HFFc6 (cell line): ENCODE measurements at regions not wholly inside any gene's neighbourhood (a gene's known extent, or its start where the extent isn't known, plus 50 kb on each side); places are given as distances from the start of the nearest gene placed in this dataset.

Source experiments
- DNase-seq: peaks from one replicate; pipeline ENCODE4 v3.0.0-alpha.2; 2018
- H3K27ac Mint-ChIP-seq: 2 replicates; pipeline ENCODE4 v1.8.0; 2020; ENCODE audit warnings: mild to moderate bottlenecking, mixed read lengths
- H3K27me3 Mint-ChIP-seq: 2 replicates; pipeline ENCODE4 v1.8.0; 2021; ENCODE audit warnings: mild to moderate bottlenecking, moderate library complexity, mixed read lengths; ENCODE audit not compliant: insufficient read depth
- H3K36me3 Mint-ChIP-seq: 2 replicates; pipeline ENCODE4 v1.8.0; 2021; ENCODE audit warnings: low read depth, mixed read lengths
- H3K4me1 Mint-ChIP-seq: 2 replicates; pipeline ENCODE4 v1.8.0; 2020; ENCODE audit warnings: low read depth, mixed read lengths
- H3K4me3 Mint-ChIP-seq: 2 replicates; pipeline ENCODE4 v1.8.0; 2020; ENCODE audit warnings: mild to moderate bottlenecking, moderate library complexity, mixed read lengths
- H3K9me3 Mint-ChIP-seq: 2 replicates; pipeline ENCODE4 v1.8.0; 2020; ENCODE audit warnings: mild to moderate bottlenecking, mixed read lengths
- TF ChIP-seq, protein P1 (sequence below): fragments of 200-600 bp; sonication (generic); IDR thresholded peaks from 2 replicates; pipeline ENCODE4 v1.5.0; 2021; ENCODE audit warnings: antibody characterized with exemption, mild to moderate bottlenecking

DNA sequence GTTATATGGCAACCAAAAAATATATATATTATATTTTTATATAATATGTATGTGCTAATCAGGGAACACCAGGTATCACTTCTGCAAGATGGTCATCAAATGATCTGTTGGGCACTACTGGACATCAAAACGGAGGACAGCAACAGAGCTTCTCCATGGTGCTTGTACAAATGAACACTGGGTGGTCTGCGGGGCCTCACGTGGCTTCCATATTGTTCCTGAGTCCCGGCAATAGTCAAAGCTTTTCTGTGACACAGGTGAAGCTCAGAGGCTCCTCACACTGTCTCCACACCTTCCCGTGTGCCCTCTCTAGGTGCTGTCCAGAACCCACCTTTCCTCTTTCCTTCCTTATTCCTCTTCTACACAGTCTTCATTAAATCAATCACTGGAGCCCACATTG is 149.9 kb upstream of the PIRT start:
- no peak overlapping the region for H3K4me3 Mint-ChIP-seq
- TF ChIP-seq, protein P1, sequence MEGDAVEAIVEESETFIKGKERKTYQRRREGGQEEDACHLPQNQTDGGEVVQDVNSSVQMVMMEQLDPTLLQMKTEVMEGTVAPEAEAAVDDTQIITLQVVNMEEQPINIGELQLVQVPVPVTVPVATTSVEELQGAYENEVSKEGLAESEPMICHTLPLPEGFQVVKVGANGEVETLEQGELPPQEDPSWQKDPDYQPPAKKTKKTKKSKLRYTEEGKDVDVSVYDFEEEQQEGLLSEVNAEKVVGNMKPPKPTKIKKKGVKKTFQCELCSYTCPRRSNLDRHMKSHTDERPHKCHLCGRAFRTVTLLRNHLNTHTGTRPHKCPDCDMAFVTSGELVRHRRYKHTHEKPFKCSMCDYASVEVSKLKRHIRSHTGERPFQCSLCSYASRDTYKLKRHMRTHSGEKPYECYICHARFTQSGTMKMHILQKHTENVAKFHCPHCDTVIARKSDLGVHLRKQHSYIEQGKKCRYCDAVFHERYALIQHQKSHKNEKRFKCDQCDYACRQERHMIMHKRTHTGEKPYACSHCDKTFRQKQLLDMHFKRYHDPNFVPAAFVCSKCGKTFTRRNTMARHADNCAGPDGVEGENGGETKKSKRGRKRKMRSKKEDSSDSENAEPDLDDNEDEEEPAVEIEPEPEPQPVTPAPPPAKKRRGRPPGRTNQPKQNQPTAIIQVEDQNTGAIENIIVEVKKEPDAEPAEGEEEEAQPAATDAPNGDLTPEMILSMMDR, result no peak
- no peak for DNase-seq
- H3K27ac Mint-ChIP-seq, result no peak overlapping the region
- peaks cover 2% of the 10 kb centered on the region; the same call in 1 of the 2 replicates for H3K36me3 Mint-ChIP-seq
- H3K9me3 Mint-ChIP-seq, result peaks cover 36% of the 10 kb centered on the region
- no peaks in the 10 kb centered on the region for H3K4me1 Mint-ChIP-seq
- no peaks in the 10 kb centered on the region for H3K27me3 Mint-ChIP-seq

- no peak overlapping the region for H3K4me3 Mint-ChIP-seq
- no peak overlapping the region for H3K27ac Mint-ChIP-seq
- H3K27me3 Mint-ChIP-seq, result no peaks in the 10 kb centered on the region
- no peaks in the 10 kb centered on the region; the same call in 1 of the 2 replicates for H3K36me3 Mint-ChIP-seq
- no peaks in the 10 kb centered on the region for H3K4me1 Mint-ChIP-seq
- no peak for DNase-seq
- H3K9me3 Mint-ChIP-seq, result peaks cover 57% of the 10 kb centered on the region
- TF ChIP-seq, protein P1, result no peak
These were observed 146.3 kb upstream of the PIRT start for GRCh38 chr17:10984220-10984619.

DNA sequence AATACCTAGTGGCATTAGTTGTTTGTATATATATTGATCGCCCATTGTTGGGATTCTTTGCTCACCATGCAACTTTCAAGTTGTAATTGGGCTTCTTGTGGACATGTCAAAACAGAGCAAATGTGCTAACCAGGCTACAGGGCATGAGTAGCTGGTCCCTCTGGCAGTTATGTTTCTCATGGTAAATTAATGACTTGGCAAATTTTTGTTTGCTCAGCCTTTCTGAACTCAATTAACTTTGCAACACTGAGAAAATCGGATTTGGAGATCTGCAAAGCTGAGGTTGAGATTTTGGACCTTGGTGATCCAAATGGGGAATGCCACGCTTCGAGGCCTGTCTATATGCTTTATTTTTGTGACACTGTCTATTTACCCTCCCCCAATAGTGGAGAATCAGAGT is 138.5 kb upstream of the PIRT start:
- no peaks in the 10 kb centered on the region for H3K36me3 Mint-ChIP-seq
- no peak overlapping the region for H3K4me3 Mint-ChIP-seq
- no peak for DNase-seq
- no peak overlapping the region for H3K27ac Mint-ChIP-seq
- H3K27me3 Mint-ChIP-seq, result no peaks in the 10 kb centered on the region
- H3K4me1 Mint-ChIP-seq, result no peaks in the 10 kb centered on the region
- H3K9me3 Mint-ChIP-seq, result peaks cover 62% of the 10 kb centered on the region
- TF ChIP-seq, protein P1, result no peak

- no peak for DNase-seq
- TF ChIP-seq, protein P1, result no peak
- Mint-ChIP-seq H3K36me3 (no peaks in the 10 kb centered on the region), H3K27ac (no peak overlapping the region), H3K4me1 (no peaks in the 10 kb centered on the region), H3K4me3 (no peak overlapping the region), H3K27me3 (no peaks in the 10 kb centered on the region; the same call in 1 of the 2 replicates), H3K9me3 (peaks cover 38% of the 10 kb centered on the region)
These were observed 130.1 kb upstream of the PIRT start for GRCh38 chr17:10968007-10968406.

- TF ChIP-seq, protein P1, result no peak
- H3K27me3 Mint-ChIP-seq, result peaks cover 1% of the 10 kb centered on the region; the same call in 1 of the 2 replicates
- H3K4me3 Mint-ChIP-seq, result no peak overlapping the region
These were observed 118.9 kb upstream of the PIRT start for GRCh38 chr17:10956821-10957220.

DNA sequence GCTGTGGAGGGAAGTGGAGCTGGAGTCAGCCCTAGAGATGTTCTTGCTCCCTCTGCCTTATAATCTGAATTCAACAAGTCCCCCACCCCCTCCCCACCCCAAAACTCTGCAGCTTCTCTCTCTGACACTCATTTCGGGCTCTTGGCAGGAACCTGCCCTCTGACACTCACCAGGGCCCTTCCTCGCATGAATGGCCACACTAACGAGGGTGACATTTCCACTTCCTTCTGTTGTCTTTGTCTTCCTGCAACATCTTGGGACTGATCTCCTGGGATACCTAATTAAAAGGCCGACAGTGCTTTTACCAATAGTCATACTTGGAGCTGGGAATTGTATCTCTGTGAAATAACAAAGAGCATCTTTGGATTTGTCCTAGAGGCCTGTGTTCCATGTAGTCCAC is 106.9 kb upstream of the PIRT start:
- Mint-ChIP-seq H3K4me3 (no peak overlapping the region), H3K27ac (no peak overlapping the region)
- no peak for DNase-seq

More at GRCh38 chr17:10956821-10957220, 118.9 kb upstream of the PIRT start:
- Mint-ChIP-seq H3K27ac (no peak overlapping the region), H3K36me3 (no peaks in the 10 kb centered on the region), H3K4me1 (no peaks in the 10 kb centered on the region), H3K9me3 (peaks cover 65% of the 10 kb centered on the region)
- DNase-seq, result no peak

More for the DNA sequence above, 106.9 kb upstream of the PIRT start:
- H3K4me1 Mint-ChIP-seq, result no peaks in the 10 kb centered on the region
- peaks cover 41% of the 10 kb centered on the region for H3K9me3 Mint-ChIP-seq
- TF ChIP-seq, protein P1, result no peak
- H3K36me3 Mint-ChIP-seq, result no peaks in the 10 kb centered on the region
- no peaks in the 10 kb centered on the region for H3K27me3 Mint-ChIP-seq
